ENCODE measurements at regions not wholly inside any gene's neighbourhood (a gene's known extent, or its start where the extent isn't known, plus 50 kb on each side); places are given as distances from the start of the nearest gene placed in this dataset.

- no peak overlapping the region for H2AFZ ChIP-seq (ENCODE audit: control insufficient read depth, low read depth, low read length)
- no peaks in the 10 kb centered on the region for H3K36me3 ChIP-seq (ENCODE audit: control insufficient read depth in 2 of 2, insufficient read depth in 2 of 2, low read length in 1 of 2)
- H3K4me2 ChIP-seq (ENCODE audit: control insufficient read depth, insufficient read depth) = no peak overlapping the region
- in situ Hi-C loops (cut with MboI) = no loop called here
- ATAC-seq (no peak), DNase-seq (ENCODE audit: low read depth, low spot score) (no peak), FAIRE-seq (no peak)
- H3K4me1 ChIP-seq (ENCODE audit: control insufficient read depth, insufficient read depth, low read length) = no peaks in the 10 kb centered on the region
- intact Hi-C loops (cut with micrococcal nuclease; ENCODE audit: unreplicated experiment) = no loop called here
- no peak for TF ChIP-seq PAX5 (IDR thresholded peaks at IDR 0.05; ENCODE audit: borderline replicate concordance, low read depth, low read length)
- TF ChIP-seq STAT3 (IDR thresholded peaks at IDR 0.05; ENCODE audit: low read depth, low read length) = no peak
- no peak for TF ChIP-seq MEF2A (IDR thresholded peaks at IDR 0.05; ENCODE audit: insufficient read depth, low read depth, low read length)
- TF ChIP-seq, protein P1, sequence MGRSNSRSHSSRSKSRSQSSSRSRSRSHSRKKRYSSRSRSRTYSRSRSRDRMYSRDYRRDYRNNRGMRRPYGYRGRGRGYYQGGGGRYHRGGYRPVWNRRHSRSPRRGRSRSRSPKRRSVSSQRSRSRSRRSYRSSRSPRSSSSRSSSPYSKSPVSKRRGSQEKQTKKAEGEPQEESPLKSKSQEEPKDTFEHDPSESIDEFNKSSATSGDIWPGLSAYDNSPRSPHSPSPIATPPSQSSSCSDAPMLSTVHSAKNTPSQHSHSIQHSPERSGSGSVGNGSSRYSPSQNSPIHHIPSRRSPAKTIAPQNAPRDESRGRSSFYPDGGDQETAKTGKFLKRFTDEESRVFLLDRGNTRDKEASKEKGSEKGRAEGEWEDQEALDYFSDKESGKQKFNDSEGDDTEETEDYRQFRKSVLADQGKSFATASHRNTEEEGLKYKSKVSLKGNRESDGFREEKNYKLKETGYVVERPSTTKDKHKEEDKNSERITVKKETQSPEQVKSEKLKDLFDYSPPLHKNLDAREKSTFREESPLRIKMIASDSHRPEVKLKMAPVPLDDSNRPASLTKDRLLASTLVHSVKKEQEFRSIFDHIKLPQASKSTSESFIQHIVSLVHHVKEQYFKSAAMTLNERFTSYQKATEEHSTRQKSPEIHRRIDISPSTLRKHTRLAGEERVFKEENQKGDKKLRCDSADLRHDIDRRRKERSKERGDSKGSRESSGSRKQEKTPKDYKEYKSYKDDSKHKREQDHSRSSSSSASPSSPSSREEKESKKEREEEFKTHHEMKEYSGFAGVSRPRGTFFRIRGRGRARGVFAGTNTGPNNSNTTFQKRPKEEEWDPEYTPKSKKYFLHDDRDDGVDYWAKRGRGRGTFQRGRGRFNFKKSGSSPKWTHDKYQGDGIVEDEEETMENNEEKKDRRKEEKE (IDR thresholded peaks at IDR 0.05) = no peak
- no peak for TF ChIP-seq NR2F1 (conservative IDR thresholded peaks at IDR 0.05)
- TF ChIP-seq CBX5 (IDR thresholded peaks at IDR 0.05; ENCODE audit: low read depth) = no peak
- no peak for TF ChIP-seq SMAD1 (IDR thresholded peaks at IDR 0.05; ENCODE audit: low read depth, partially characterized antibody)
- TF ChIP-seq ZBTB4 (CRISPR knock-in tag; IDR thresholded peaks at IDR 0.05) = no peak
- no peak for TF ChIP-seq IRF4 (IDR thresholded peaks at IDR 0.05; ENCODE audit: low read depth, low read length)
- TF ChIP-seq, protein P2, sequence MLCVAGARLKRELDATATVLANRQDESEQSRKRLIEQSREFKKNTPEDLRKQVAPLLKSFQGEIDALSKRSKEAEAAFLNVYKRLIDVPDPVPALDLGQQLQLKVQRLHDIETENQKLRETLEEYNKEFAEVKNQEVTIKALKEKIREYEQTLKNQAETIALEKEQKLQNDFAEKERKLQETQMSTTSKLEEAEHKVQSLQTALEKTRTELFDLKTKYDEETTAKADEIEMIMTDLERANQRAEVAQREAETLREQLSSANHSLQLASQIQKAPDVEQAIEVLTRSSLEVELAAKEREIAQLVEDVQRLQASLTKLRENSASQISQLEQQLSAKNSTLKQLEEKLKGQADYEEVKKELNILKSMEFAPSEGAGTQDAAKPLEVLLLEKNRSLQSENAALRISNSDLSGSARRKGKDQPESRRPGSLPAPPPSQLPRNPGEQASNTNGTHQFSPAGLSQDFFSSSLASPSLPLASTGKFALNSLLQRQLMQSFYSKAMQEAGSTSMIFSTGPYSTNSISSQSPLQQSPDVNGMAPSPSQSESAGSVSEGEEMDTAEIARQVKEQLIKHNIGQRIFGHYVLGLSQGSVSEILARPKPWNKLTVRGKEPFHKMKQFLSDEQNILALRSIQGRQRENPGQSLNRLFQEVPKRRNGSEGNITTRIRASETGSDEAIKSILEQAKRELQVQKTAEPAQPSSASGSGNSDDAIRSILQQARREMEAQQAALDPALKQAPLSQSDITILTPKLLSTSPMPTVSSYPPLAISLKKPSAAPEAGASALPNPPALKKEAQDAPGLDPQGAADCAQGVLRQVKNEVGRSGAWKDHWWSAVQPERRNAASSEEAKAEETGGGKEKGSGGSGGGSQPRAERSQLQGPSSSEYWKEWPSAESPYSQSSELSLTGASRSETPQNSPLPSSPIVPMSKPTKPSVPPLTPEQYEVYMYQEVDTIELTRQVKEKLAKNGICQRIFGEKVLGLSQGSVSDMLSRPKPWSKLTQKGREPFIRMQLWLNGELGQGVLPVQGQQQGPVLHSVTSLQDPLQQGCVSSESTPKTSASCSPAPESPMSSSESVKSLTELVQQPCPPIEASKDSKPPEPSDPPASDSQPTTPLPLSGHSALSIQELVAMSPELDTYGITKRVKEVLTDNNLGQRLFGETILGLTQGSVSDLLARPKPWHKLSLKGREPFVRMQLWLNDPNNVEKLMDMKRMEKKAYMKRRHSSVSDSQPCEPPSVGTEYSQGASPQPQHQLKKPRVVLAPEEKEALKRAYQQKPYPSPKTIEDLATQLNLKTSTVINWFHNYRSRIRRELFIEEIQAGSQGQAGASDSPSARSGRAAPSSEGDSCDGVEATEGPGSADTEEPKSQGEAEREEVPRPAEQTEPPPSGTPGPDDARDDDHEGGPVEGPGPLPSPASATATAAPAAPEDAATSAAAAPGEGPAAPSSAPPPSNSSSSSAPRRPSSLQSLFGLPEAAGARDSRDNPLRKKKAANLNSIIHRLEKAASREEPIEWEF (IDR thresholded peaks at IDR 0.05; ENCODE audit: insufficient replicate concordance, low read depth, low read length) = no peak
- no peak for TF ChIP-seq ZZZ3 (IDR thresholded peaks at IDR 0.05; ENCODE audit: control insufficient read depth, insufficient read length, low read depth)
- TF ChIP-seq POLR2A (IDR thresholded peaks at IDR 0.05; ENCODE audit: low read depth, low read length) = no peak
- H3K9ac ChIP-seq (ENCODE audit: control insufficient read depth, insufficient read depth, low read length) = no peak overlapping the region
- RAD21 ChIA-PET (ENCODE audit: unreplicated experiment) = no interaction called here
- SMC1A ChIA-PET (ENCODE audit: uncharacterized antibody, unreplicated experiment) = no interaction called here
- H4K20me1 ChIP-seq (ENCODE audit: control insufficient read depth, insufficient read depth) = no peaks in the 10 kb centered on the region
- H3K4me3 ChIP-seq = no peak overlapping the region
- BruUV-seq (replicated peaks) = no TSS peak
- POLR2A ChIA-PET = interaction anchor here (0.6 kb wide), 1 partner anchor 1615 kb away, joined by 4 read pairs; no protein-coding TSS in a partner anchor
- CTCF ChIA-PET = interaction anchor here (1.1 to 1.8 kb wide), 2 partner anchors 20 to 122 kb away, joined by 3 to 5 read pairs; no protein-coding TSS in a partner anchor
- H3K9me3 ChIP-seq (replicated peaks; ENCODE audit: control insufficient read depth, insufficient read depth, low read length) = no peaks in the 10 kb centered on the region
- H3K79me2 ChIP-seq (ENCODE audit: control insufficient read depth, insufficient read depth, low read length) = no peaks in the 10 kb centered on the region
- no peak overlapping the region for H3K27ac ChIP-seq (ENCODE audit: control insufficient read depth, insufficient read depth)
- H3K27me3 ChIP-seq (replicated peaks in 1 of 2; ENCODE audit: control insufficient read depth in 2 of 2, insufficient read depth in 2 of 2, low read length in 1 of 2) = peaks cover 0 to 1% of the 10 kb centered on the region in 2 experiments; a peak in 2 of 4 replicates
- WGBS (ENCODE audit: insufficient coverage, insufficient replicate concordance, low lambda C conversion rate, missing lambda C conversion rate) = 54% methylated on average over 2 of the region's 2 CpGs
Measured at GRCh38 chr20:52251136-52251700, 59.6 kb upstream of the ZFP64 start.

Measured in GM12878 (cell line).